Upper lobe of left lung (tissue), 4 donors: ENCODE measurements at regions not wholly inside any gene's neighbourhood (a gene's known extent, or its start where the extent isn't known, plus 50 kb on each side); places are given as distances from the start of the nearest gene placed in this dataset.

ENCODE experiments used
- CTCF ChIP-seq, 6 experiments: fragments of 450-650 bp in 4 of 6; fragments of 200-600 bp in 2 of 6; sonication (generic) in 2 of 6; IDR thresholded peaks; one replicate each; pipeline ENCODE4 v1.5.1; 2016 to 2019; ENCODE audit warnings: antibody characterized with exemption in 6 of 6
- POLR2AphosphoS5 ChIP-seq, 2 donors: sonication (generic); formaldehyde crosslinking; IDR thresholded peaks; one replicate each; pipeline ENCODE4 v1.5.1; 2017; ENCODE audit warnings: antibody characterized with exemption in 2 of 2

GRCh38 chr15:53297828-53298227, 461.6 kb downstream of the WDR72 start:
- TF ChIP-seq CTCF (IDR thresholded peaks at IDR 0.05) (no peak), POLR2AphosphoS5 (IDR thresholded peaks at IDR 0.05) (no peak)
